Activated CD4-positive, alpha-beta T cell treated with anti-CD3 and anti-CD28 coated beads, Interleukin-2, amount 10 ng/mL, durations not matched to agents 7 days and 5 days (primary cell): ENCODE measurements at regions not wholly inside any gene's neighbourhood (a gene's known extent, or its start where the extent isn't known, plus 50 kb on each side); places are given as distances from the start of the nearest gene placed in this dataset.

Source experiments
- CTCF ChIA-PET: fragments of 350-600 bp; sonication (Branson Sonifier 250); formaldehyde crosslinking; loops from one replicate; lab custom pipeline; 2021; ENCODE audit warnings: antibody characterized with exemption; lab: Charles Lee
- POLR2A ChIA-PET: fragments of 350-600 bp; sonication (Branson Sonifier 250); formaldehyde crosslinking; loops from one replicate; lab custom pipeline; 2021; ENCODE audit warnings: antibody characterized with exemption; lab: Charles Lee
- DNase-seq: peaks from one replicate; pipeline ENCODE4 v3.0.0-alpha.2; 2020
- H3K27ac Mint-ChIP-seq: one replicate; pipeline ENCODE4 v1.8.0; 2021; ENCODE audit warnings: mild to moderate bottlenecking, moderate library complexity, mixed read lengths
- H3K27me3 Mint-ChIP-seq: one replicate; pipeline ENCODE4 v1.8.0; 2021; ENCODE audit warnings: mixed read lengths
- H3K36me3 Mint-ChIP-seq: one replicate; pipeline ENCODE4 v1.8.0; 2021; ENCODE audit warnings: low read depth, mixed read lengths
- H3K4me1 Mint-ChIP-seq: one replicate; pipeline ENCODE4 v1.8.0; 2021; ENCODE audit warnings: mixed read lengths
- H3K4me3 Mint-ChIP-seq: one replicate; pipeline ENCODE4 v1.8.0; 2021; ENCODE audit warnings: mild to moderate bottlenecking, moderate library complexity, mixed read lengths
- H3K9me3 Mint-ChIP-seq: one replicate; pipeline ENCODE4 v1.8.0; 2021; ENCODE audit warnings: mixed read lengths

DNA sequence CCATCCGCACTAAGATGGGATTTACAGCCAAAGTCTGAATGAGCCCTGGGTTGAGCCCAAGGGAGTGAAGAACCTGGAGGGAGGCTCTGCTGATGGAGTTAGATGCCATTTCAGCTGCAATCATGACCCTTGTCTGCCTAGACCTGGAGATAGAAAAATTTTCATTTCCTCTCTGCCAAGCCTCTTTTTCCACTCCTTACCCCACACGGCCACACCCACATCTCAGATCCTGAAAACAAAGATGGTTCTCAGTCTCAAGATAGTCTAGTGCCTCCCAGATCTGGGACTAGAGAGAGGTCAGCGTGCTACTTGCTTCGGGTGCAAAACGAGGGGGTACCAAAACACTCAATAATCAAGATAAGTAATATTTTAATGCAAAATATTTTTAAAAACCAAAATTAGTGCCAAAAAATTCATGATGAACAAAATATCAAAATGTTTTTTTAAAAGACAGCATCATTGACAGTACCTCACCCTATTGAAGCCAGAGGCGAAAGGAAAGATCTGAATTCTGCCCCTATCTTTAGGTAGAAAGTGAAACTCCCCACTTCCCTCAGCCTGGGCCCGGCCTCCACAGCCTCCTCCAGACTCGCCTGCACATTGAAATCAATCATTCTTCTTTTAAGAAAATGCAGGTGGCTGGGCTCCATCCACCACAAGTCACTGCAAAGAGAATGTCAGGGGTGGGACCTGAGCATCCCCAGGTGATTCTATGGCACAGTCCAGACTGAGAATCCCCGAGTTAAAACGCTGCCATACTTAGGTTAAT lies 57.8 kb upstream of the GPR45 start:
- no peak for DNase-seq
- no peaks in the 10 kb centered on the region for H3K36me3 Mint-ChIP-seq
- no peaks in the 10 kb centered on the region for H3K9me3 Mint-ChIP-seq
- peaks cover 2% of the 10 kb centered on the region for H3K27me3 Mint-ChIP-seq
- no peaks in the 10 kb centered on the region for H3K4me1 Mint-ChIP-seq
- H3K4me3 Mint-ChIP-seq, result no peak overlapping the region
- POLR2A ChIA-PET, result no interaction called here
- no peak overlapping the region for H3K27ac Mint-ChIP-seq
- CTCF ChIA-PET, result no interaction called here

DNA sequence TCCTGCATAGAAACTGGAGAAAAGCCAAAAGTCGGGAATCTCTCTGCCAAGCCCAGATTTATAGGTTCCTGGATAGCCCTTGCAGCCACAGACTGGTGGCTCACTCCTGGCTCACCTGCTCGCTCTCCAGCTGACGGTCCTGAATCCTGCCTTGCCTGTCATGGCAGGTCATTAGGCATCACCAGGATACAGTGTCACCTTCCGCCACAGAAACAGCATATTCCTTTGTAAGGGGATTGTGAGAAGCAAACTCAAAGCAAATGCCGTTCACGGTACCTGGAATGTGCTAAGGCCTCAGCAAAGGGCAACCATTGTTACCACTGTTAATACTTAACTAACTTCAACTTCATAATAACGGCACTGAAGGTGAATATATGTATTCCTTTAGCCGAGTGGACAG lies 57.1 kb upstream of the GPR45 start:
- no peak overlapping the region for H3K27ac Mint-ChIP-seq
- no peak overlapping the region for H3K4me3 Mint-ChIP-seq
- H3K36me3 Mint-ChIP-seq, result no peaks in the 10 kb centered on the region
- no peak for DNase-seq
- ChIA-PET CTCF (no interaction called here), POLR2A (no interaction called here)
- H3K27me3 Mint-ChIP-seq, result peaks cover 2% of the 10 kb centered on the region
- H3K9me3 Mint-ChIP-seq, result peaks cover 3% of the 10 kb centered on the region
- H3K4me1 Mint-ChIP-seq, result no peaks in the 10 kb centered on the region

DNA sequence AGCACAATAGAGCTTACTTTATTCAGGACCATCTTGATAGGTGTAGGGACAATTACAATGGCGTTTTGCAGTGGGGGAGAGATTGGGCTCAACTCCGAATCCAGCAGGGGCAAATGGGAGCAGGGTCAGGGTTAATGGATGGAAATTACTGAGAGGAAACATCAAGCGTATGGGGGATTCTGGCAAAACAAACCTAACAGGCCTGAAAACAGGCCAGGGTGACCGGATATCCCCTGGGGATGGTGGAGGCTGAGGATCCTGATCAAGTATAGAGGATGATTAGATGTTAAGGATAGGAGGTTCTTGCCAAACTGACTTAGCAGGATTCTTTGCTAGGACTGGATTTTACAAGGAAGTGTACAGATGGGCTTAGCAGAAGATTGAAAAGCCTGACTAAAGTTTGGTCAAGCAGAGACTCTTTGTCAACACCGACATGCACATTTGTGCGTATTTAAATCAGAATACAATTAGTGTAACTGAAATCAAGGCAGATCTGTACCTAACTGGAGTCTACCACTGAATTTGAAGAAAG lies 54.5 kb upstream of the GPR45 start:
- ChIA-PET POLR2A (no interaction called here), CTCF (no interaction called here)
- DNase-seq, result no peak
- Mint-ChIP-seq H3K4me3 (no peak overlapping the region), H3K36me3 (no peaks in the 10 kb centered on the region), H3K9me3 (peaks cover 13% of the 10 kb centered on the region), H3K27me3 (peaks cover 8% of the 10 kb centered on the region), H3K27ac (no peak overlapping the region), H3K4me1 (no peaks in the 10 kb centered on the region)

DNA sequence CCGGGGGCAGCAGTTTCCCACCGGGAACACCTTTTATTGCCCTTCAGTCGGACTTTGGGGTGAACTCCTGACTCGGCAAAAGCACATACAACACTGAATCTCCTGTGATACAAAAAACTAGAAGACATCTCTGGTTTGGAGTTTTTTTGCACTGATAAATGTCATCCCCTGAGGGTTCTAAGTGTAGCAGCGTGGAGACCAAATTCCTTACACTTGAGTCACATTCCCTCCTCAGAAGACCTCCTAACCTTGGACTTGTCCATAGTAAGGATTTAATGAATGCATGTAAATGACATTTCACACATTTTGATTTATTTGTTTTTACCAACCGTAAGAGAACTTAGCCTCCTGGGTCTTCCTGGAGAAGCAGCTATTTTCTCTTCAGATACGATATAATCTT lies 54.0 kb upstream of the GPR45 start:
- ChIA-PET CTCF (no interaction called here), POLR2A (no interaction called here)
- H3K36me3 Mint-ChIP-seq, result no peaks in the 10 kb centered on the region
- peaks cover 8% of the 10 kb centered on the region for H3K27me3 Mint-ChIP-seq
- no peak overlapping the region for H3K4me3 Mint-ChIP-seq
- H3K4me1 Mint-ChIP-seq, result no peaks in the 10 kb centered on the region
- DNase-seq, result no peak
- H3K27ac Mint-ChIP-seq, result no peak overlapping the region
- peaks cover 13% of the 10 kb centered on the region for H3K9me3 Mint-ChIP-seq

DNA sequence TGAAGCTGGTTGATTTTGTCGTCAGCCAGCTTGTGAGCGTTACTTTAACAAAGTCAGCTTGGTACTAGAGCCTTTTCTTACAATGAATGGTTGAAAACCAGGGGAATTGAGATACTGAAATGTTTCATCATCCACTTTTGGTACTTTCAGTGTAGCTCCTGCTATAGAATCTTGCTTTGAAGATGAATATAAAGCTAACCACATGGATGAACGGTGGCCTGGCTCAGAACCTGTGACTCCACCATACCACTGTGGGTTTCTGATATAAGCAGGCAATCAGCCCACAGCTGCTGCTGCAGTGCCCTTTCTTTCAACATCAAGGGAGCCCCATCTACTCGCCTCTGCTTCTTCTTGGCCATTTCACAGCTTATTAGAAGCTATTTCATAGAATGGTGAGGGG lies 53.2 kb upstream of the GPR45 start:
- no peak for DNase-seq
- Mint-ChIP-seq H3K27ac (no peak overlapping the region), H3K27me3 (peaks cover 6% of the 10 kb centered on the region), H3K36me3 (no peaks in the 10 kb centered on the region), H3K4me3 (no peak overlapping the region), H3K4me1 (no peaks in the 10 kb centered on the region), H3K9me3 (peaks cover 13% of the 10 kb centered on the region)
- CTCF ChIA-PET, result no interaction called here
- POLR2A ChIA-PET, result no interaction called here
